K562 (cell line): ENCODE measurements at regions not wholly inside any gene's neighbourhood (a gene's known extent, or its start where the extent isn't known, plus 50 kb on each side); places are given as distances from the start of the nearest gene placed in this dataset.

Experiments
- ARID1B ChIP-seq: fragments of 450-650 bp; IDR thresholded peaks from 2 replicates; pipeline ENCODE4 v1.6.1; 2016; ENCODE audit warnings: antibody characterized with exemption, mild to moderate bottlenecking, inconsistent platforms
- CBFA2T3 ChIP-seq: fragments of 450-650 bp; IDR thresholded peaks from 2 replicates; pipeline ENCODE4 v1.6.1; 2017
- CBX8 ChIP-seq: fragments of 200-600 bp; sonication (generic); IDR thresholded peaks from 2 replicates; pipeline ENCODE4 v1.6.1; 2012; ENCODE audit warnings: borderline replicate concordance, mixed run types, low read depth, mild to moderate bottlenecking, moderate library complexity, mixed read lengths, low read length, control low read depth, inconsistent platforms; ENCODE audit not compliant: poor library complexity, severe bottlenecking; ENCODE audit errors: extremely low read depth
- FIP1L1 ChIP-seq: fragments of 200-400 bp; formaldehyde crosslinking; IDR thresholded peaks from 2 replicates; pipeline ENCODE4 v1.6.1; 2018; ENCODE audit warnings: mild to moderate bottlenecking, low read depth, low read length; ENCODE audit not compliant: poor library complexity, severe bottlenecking
- HOXB6 ChIP-seq: fragments of 250-450 bp; sonication (Bioruptor Pico); IDR thresholded peaks from 2 replicates; pipeline ENCODE4 v1.5.1; 2022; ENCODE audit warnings: mild to moderate bottlenecking, borderline replicate concordance
- JUN ChIP-seq, 2 experiments: sonication (generic) in 1 of 2; formaldehyde crosslinking in 1 of 2; IDR thresholded peaks; 2 replicates each; pipeline versions ENCODE4 v1.6.1 to v1.8.0; 2012 to 2022; ENCODE audit warnings: borderline replicate concordance in 2 of 2, mild to moderate bottlenecking in 2 of 2, improper control_type of control experiment in 1 of 2, low read depth in 1 of 2, low read length in 1 of 2, missing genetic modification reagents in 1 of 2
- MNT ChIP-seq, 2 experiments: fragments of 450-650 bp; conservative IDR thresholded peaks; 2 replicates each; pipeline ENCODE4 v1.6.1; 2017; ENCODE audit warnings: mild to moderate bottlenecking in 2 of 2, moderate library complexity in 2 of 2
- MXI1 ChIP-seq: IDR thresholded peaks from 2 replicates; pipeline ENCODE4 v1.6.1; 2011; ENCODE audit warnings: low read depth, mild to moderate bottlenecking, improper control_type of control experiment, low read length
- PHB ChIP-seq: fragments of 250-450 bp; sonication (Bioruptor Pico); IDR thresholded peaks from 2 replicates; pipeline ENCODE4 v1.5.0; 2021
- PML ChIP-seq: IDR thresholded peaks from 2 replicates; pipeline ENCODE4 v1.6.1; 2012; ENCODE audit warnings: low read length, inconsistent platforms
- SRSF7 ChIP-seq: fragments of 200-400 bp; formaldehyde crosslinking; optimal IDR thresholded peaks from 2 replicates; pipeline ENCODE3; 2017; ENCODE audit warnings: mild to moderate bottlenecking, low read depth, low read length
- SUPT5H ChIP-seq: fragments of 450-650 bp; IDR thresholded peaks from 2 replicates; pipeline ENCODE4 v1.6.1; 2016
- ZNF316 ChIP-seq: fragments of 450-650 bp; IDR thresholded peaks from 2 replicates; pipeline ENCODE4 v1.6.1; 2016
- ZSCAN32 ChIP-seq: fragments of 450-650 bp; formaldehyde crosslinking; IDR thresholded peaks from 2 replicates; pipeline ENCODE4 v1.4.0; 2020; ENCODE audit warnings: mild to moderate bottlenecking, moderate library complexity
- TF ChIP-seq, protein P1 (sequence below): fragments of 450-650 bp; IDR thresholded peaks from 2 replicates; pipeline ENCODE4 v1.6.1; 2016; ENCODE audit warnings: mild to moderate bottlenecking, moderate library complexity

DNA sequence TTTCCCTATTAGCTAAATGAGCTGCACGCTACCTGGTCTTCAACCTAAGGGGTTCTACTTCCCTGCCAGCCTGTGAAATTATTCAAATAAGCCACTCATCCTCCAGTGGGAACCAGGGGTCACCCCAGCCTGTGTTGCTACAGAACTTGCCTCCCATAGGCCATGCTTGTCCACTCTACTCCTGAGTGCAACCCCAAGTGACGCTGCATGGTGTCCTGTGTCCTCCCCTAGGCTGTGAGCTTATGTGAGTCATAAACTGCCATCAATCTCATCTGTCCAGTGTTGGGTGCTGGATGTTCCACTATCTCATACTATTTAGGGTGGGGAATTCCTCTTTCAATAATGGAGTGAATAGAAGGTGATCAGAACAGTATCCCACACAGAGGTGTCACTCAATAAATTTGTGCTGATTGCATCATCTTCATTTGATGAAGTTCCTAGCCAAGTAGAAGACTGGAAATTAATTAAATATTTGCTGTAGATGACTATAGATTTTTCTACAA is 49.8 kb upstream of the SSR3 start (continued):
- TF ChIP-seq, protein P1, sequence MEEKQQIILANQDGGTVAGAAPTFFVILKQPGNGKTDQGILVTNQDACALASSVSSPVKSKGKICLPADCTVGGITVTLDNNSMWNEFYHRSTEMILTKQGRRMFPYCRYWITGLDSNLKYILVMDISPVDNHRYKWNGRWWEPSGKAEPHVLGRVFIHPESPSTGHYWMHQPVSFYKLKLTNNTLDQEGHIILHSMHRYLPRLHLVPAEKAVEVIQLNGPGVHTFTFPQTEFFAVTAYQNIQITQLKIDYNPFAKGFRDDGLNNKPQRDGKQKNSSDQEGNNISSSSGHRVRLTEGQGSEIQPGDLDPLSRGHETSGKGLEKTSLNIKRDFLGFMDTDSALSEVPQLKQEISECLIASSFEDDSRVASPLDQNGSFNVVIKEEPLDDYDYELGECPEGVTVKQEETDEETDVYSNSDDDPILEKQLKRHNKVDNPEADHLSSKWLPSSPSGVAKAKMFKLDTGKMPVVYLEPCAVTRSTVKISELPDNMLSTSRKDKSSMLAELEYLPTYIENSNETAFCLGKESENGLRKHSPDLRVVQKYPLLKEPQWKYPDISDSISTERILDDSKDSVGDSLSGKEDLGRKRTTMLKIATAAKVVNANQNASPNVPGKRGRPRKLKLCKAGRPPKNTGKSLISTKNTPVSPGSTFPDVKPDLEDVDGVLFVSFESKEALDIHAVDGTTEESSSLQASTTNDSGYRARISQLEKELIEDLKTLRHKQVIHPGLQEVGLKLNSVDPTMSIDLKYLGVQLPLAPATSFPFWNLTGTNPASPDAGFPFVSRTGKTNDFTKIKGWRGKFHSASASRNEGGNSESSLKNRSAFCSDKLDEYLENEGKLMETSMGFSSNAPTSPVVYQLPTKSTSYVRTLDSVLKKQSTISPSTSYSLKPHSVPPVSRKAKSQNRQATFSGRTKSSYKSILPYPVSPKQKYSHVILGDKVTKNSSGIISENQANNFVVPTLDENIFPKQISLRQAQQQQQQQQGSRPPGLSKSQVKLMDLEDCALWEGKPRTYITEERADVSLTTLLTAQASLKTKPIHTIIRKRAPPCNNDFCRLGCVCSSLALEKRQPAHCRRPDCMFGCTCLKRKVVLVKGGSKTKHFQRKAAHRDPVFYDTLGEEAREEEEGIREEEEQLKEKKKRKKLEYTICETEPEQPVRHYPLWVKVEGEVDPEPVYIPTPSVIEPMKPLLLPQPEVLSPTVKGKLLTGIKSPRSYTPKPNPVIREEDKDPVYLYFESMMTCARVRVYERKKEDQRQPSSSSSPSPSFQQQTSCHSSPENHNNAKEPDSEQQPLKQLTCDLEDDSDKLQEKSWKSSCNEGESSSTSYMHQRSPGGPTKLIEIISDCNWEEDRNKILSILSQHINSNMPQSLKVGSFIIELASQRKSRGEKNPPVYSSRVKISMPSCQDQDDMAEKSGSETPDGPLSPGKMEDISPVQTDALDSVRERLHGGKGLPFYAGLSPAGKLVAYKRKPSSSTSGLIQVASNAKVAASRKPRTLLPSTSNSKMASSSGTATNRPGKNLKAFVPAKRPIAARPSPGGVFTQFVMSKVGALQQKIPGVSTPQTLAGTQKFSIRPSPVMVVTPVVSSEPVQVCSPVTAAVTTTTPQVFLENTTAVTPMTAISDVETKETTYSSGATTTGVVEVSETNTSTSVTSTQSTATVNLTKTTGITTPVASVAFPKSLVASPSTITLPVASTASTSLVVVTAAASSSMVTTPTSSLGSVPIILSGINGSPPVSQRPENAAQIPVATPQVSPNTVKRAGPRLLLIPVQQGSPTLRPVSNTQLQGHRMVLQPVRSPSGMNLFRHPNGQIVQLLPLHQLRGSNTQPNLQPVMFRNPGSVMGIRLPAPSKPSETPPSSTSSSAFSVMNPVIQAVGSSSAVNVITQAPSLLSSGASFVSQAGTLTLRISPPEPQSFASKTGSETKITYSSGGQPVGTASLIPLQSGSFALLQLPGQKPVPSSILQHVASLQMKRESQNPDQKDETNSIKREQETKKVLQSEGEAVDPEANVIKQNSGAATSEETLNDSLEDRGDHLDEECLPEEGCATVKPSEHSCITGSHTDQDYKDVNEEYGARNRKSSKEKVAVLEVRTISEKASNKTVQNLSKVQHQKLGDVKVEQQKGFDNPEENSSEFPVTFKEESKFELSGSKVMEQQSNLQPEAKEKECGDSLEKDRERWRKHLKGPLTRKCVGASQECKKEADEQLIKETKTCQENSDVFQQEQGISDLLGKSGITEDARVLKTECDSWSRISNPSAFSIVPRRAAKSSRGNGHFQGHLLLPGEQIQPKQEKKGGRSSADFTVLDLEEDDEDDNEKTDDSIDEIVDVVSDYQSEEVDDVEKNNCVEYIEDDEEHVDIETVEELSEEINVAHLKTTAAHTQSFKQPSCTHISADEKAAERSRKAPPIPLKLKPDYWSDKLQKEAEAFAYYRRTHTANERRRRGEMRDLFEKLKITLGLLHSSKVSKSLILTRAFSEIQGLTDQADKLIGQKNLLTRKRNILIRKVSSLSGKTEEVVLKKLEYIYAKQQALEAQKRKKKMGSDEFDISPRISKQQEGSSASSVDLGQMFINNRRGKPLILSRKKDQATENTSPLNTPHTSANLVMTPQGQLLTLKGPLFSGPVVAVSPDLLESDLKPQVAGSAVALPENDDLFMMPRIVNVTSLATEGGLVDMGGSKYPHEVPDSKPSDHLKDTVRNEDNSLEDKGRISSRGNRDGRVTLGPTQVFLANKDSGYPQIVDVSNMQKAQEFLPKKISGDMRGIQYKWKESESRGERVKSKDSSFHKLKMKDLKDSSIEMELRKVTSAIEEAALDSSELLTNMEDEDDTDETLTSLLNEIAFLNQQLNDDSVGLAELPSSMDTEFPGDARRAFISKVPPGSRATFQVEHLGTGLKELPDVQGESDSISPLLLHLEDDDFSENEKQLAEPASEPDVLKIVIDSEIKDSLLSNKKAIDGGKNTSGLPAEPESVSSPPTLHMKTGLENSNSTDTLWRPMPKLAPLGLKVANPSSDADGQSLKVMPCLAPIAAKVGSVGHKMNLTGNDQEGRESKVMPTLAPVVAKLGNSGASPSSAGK: peak; percentile 40; the same call in 1 of the 2 replicates
- TF ChIP-seq SRSF7 (no peak), ZSCAN32 (CRISPR knock-in tag) (peak; percentile 88), JUN (IDR thresholded peaks at IDR 0.05; ENCODE audit: borderline replicate concordance, low read depth, low read length) (peak; percentile 91), JUN (CRISPR knock-in tag; IDR thresholded peaks at IDR 0.05; ENCODE audit: borderline replicate concordance) (no peak; the same call in 1 of the 2 replicates), MXI1 (no peak), CBX8 (no peak), ARID1B (peak; percentile 85), MNT (conservative IDR thresholded peaks at IDR 0.05) (peak; percentile 22 to 59; a peak in 2 of 4 replicates), ZNF316 (peak; percentile 11; the same call in 1 of the 2 replicates), FIP1L1 (no peak), SUPT5H (no peak), PML (no peak; the same call in 1 of the 2 replicates), CBFA2T3 (peak; percentile 54), HOXB6 (CRISPR knock-in tag) (no peak), PHB (CRISPR knock-in tag) (no peak)
